Gastrocnemius medialis (tissue), 4 donors: ENCODE measurements at regions not wholly inside any gene's neighbourhood (a gene's known extent, or its start where the extent isn't known, plus 50 kb on each side); places are given as distances from the start of the nearest gene placed in this dataset.

Source experiments
- ATAC-seq, 2 donors: fragments of 150-250 bp; one replicate each; pipeline ENCODE4 v1.9.1; 2016
- DNase-seq, 2 donors: peaks; one replicate each; pipeline ENCODE4 v3.0.0-alpha.2; 2019
- H3K27ac ChIP-seq, 4 donors: fragments of 200-600 bp; sonication (generic); 1 replicate in 1 of 4; 2 replicates in 3 of 4; pipeline ENCODE4 v1.5.1; 2016 to 2018; ENCODE audit warnings: mild to moderate bottlenecking in 2 of 4, moderate library complexity in 1 of 4
- H3K27me3 ChIP-seq, 3 donors: fragments of 200-600 bp; sonication (generic) in 2 of 3; 1 replicate in 1 of 3; 2 replicates in 2 of 3; pipeline versions ENCODE4 v1.5.1 to v1.6.0; 2016 to 2019; ENCODE audit warnings: mild to moderate bottlenecking in 1 of 3, moderate library complexity in 1 of 3
- H3K36me3 ChIP-seq, 2 donors: fragments of 200-600 bp; sonication (generic) in 1 of 2; one replicate each; pipeline ENCODE4 v1.5.1; 2017 to 2018
- H3K4me1 ChIP-seq, 2 donors: fragments of 200-600 bp; sonication (generic) in 1 of 2; one replicate each; pipeline ENCODE4 v1.5.1; 2016 to 2017; ENCODE audit warnings: mild to moderate bottlenecking in 2 of 2
- H3K4me3 ChIP-seq, 4 donors: fragments of 200-600 bp; sonication (generic) in 3 of 4; 1 replicate in 1 of 4; 2 replicates in 3 of 4; pipeline ENCODE4 v1.5.1; 2016 to 2019; ENCODE audit warnings: mild to moderate bottlenecking in 2 of 4
- H3K9me3 ChIP-seq, 3 donors: fragments of 200-600 bp; sonication (generic) in 2 of 3; 1 replicate in 1 of 3; 2 replicates in 2 of 3; pipeline ENCODE4 v1.5.1; 2016 to 2019
- CTCF ChIP-seq, 5 experiments: fragments of 450-650 bp in 3 of 5; fragments of 200-600 bp in 2 of 5; sonication (generic) in 2 of 5; IDR thresholded peaks in 4 of 5; conservative IDR thresholded peaks in 1 of 5; 1 replicate in 4 of 5; 2 replicates in 1 of 5; pipeline ENCODE4 v1.5.1; 2016 to 2019; ENCODE audit warnings: antibody characterized with exemption in 5 of 5, mild to moderate bottlenecking in 3 of 5, moderate library complexity in 3 of 5
- POLR2A ChIP-seq, 2 donors: fragments of 450-650 bp; IDR thresholded peaks; one replicate each; pipeline ENCODE4 v1.6.1; 2017; ENCODE audit warnings: antibody characterized with exemption in 2 of 2, mild to moderate bottlenecking in 2 of 2, moderate library complexity in 2 of 2
- in situ Hi-C, 4 donors: fragments of 200-750 bp; cut with MboI; loops; one replicate each; pipeline versions ENCODE4 v1.15.0 to v1.8.0; 2017; ENCODE audit warnings: low sequenced_read_pairs in 4 of 4
- intact Hi-C: fragments of 100-400 bp; cut with DNase I; formaldehyde crosslinking; loops from one replicate; pipeline ENCODE4 v1.15.1; 2023; ENCODE audit warnings: low total_unique reads

GRCh38 chr21:24896735-24897124 is 710.6 kb downstream of the MRPL39 start:
- H3K27ac ChIP-seq = no peak overlapping the region
- no peak for TF ChIP-seq CTCF (IDR thresholded peaks at IDR 0.05 in 4 of 5, conservative IDR thresholded peaks at IDR 0.05 in 1 of 5)
- no peak for TF ChIP-seq POLR2A (IDR thresholded peaks at IDR 0.05)
- no peaks in the 10 kb centered on the region for H3K4me1 ChIP-seq
- no peaks in the 10 kb centered on the region for H3K27me3 ChIP-seq
- in situ Hi-C loops = no loop called here
- no peaks in the 10 kb centered on the region for H3K9me3 ChIP-seq
- no peaks in the 10 kb centered on the region for H3K36me3 ChIP-seq
- ATAC-seq = no peak
- H3K4me3 ChIP-seq = no peak overlapping the region
- DNase-seq = no peak
- intact Hi-C loops = no loop called here

GRCh38 chr21:24895885-24896734 is 711.2 kb downstream of the MRPL39 start:
- H3K27ac ChIP-seq = no peak overlapping the region
- TF ChIP-seq CTCF (IDR thresholded peaks at IDR 0.05 in 4 of 5, conservative IDR thresholded peaks at IDR 0.05 in 1 of 5) (no peak), POLR2A (IDR thresholded peaks at IDR 0.05) (no peak)
- no peaks in the 10 kb centered on the region for H3K9me3 ChIP-seq
- intact Hi-C loops (no loop called here), in situ Hi-C loops (no loop called here)
- no peak overlapping the region for H3K4me3 ChIP-seq
- H3K27me3 ChIP-seq = no peaks in the 10 kb centered on the region
- ATAC-seq = no peak
- H3K36me3 ChIP-seq = no peaks in the 10 kb centered on the region
- no peak for DNase-seq
- H3K4me1 ChIP-seq = no peaks in the 10 kb centered on the region

- no peaks in the 10 kb centered on the region for H3K4me1 ChIP-seq
- no peak for ATAC-seq
- TF ChIP-seq CTCF (IDR thresholded peaks at IDR 0.05 in 4 of 5, conservative IDR thresholded peaks at IDR 0.05 in 1 of 5) = no peak
- no peak for TF ChIP-seq POLR2A (IDR thresholded peaks at IDR 0.05)
- in situ Hi-C loops = no loop called here
- DNase-seq = no peak
- H3K36me3 ChIP-seq = no peaks in the 10 kb centered on the region
- intact Hi-C loops = no loop called here
- H3K27ac ChIP-seq = no peak overlapping the region
- no peaks in the 10 kb centered on the region for H3K27me3 ChIP-seq
- no peaks in the 10 kb centered on the region for H3K9me3 ChIP-seq
- H3K4me3 ChIP-seq = no peak overlapping the region
Observed at GRCh38 chr21:24894324-24894723, 713.0 kb downstream of the MRPL39 start.

GRCh38 chr21:24890021-24890420 is 717.3 kb downstream of the MRPL39 start:
- no peaks in the 10 kb centered on the region for H3K27me3 ChIP-seq
- in situ Hi-C loops (no loop called here), intact Hi-C loops (no loop called here)
- H3K36me3 ChIP-seq = no peaks in the 10 kb centered on the region
- H3K4me1 ChIP-seq = no peaks in the 10 kb centered on the region
- no peak for DNase-seq
- TF ChIP-seq POLR2A (IDR thresholded peaks at IDR 0.05) (no peak), CTCF (IDR thresholded peaks at IDR 0.05 in 4 of 5, conservative IDR thresholded peaks at IDR 0.05 in 1 of 5) (no peak)
- no peaks in the 10 kb centered on the region for H3K9me3 ChIP-seq
- H3K4me3 ChIP-seq = no peak overlapping the region
- H3K27ac ChIP-seq = no peak overlapping the region
- ATAC-seq = no peak

- in situ Hi-C loops = no loop called here
- no peaks in the 10 kb centered on the region for H3K4me1 ChIP-seq
- ATAC-seq (no peak), DNase-seq (no peak)
- no peak overlapping the region for H3K27ac ChIP-seq
- no peak for TF ChIP-seq CTCF (IDR thresholded peaks at IDR 0.05 in 4 of 5, conservative IDR thresholded peaks at IDR 0.05 in 1 of 5)
- no peak for TF ChIP-seq POLR2A (IDR thresholded peaks at IDR 0.05)
- intact Hi-C loops = no loop called here
- no peaks in the 10 kb centered on the region for H3K27me3 ChIP-seq
- H3K4me3 ChIP-seq = no peak overlapping the region
- H3K9me3 ChIP-seq = no peaks in the 10 kb centered on the region
- H3K36me3 ChIP-seq = no peaks in the 10 kb centered on the region
Observed at GRCh38 chr21:24881506-24881905, 725.8 kb downstream of the MRPL39 start.
